ENCODE measurements at regions not wholly inside any gene's neighbourhood (a gene's known extent, or its start where the extent isn't known, plus 50 kb on each side); places are given as distances from the start of the nearest gene placed in this dataset.

DNA sequence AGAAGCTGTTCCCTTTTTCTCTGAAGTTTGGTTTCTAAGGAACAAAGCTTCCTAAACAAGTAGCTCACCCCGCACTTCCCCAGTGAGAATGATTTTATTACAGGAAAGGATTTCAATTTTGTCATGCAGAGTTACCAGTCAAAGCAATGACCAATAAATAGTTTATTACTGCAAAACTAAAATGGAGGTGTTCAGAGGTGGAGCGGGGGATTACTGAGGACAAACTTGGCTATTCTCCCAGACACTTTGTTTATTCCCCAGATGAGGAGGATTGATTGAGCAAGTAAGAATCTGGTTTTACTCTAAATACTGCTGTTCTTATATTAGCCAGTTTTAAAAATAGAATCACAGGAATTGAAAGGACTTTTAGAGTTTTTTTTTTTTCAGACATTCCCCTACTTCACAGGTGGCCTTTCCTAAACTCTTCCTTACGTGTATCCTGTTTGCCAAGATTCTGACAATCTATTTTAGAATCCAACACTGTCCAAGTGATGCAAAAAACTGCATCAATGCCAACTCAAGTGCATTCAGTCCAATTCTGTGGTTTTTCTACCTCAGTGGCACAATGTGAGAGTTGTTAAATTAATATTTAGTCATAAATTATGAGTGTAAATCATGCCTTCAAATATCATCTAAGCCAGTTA is 136.1 kb downstream of the TNFSF18 start:
- H3K4me3 ChIP-seq (ENCODE audit: low read depth, poor library complexity, severe bottlenecking): no peak overlapping the region
- no peak for TF ChIP-seq POLR2A (IDR thresholded peaks at IDR 0.05)
- no peak for TF ChIP-seq CTCF (IDR thresholded peaks at IDR 0.05)
- 36 to 39% methylated on average over 3 of the region's 3 CpGs for WGBS, 2 donors
- no peak for DNase-seq (ENCODE audit: low spot score in 2 of 2)
- intact Hi-C loops (cut with DNase I; ENCODE audit: low total_unique reads): no loop called here

DNA sequence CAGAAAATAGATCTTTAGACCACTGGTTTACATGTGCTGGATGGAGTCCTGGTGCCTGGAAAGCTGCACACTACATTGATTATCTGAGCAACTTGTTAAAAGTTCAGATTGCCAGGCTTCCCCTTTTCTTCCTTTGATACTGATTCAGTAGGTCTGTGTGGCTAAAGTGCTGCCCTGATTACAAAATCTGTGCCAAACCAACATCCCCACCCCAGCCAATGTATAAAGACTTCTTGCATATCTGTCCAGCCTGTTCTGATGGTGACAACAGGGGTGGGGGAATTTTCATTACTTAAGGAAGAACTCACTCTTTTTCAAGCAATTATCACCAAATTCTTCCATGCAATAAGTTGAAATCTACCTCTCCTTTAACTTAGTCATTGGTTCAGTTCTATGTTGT is 135.5 kb downstream of the TNFSF18 start:
- DNase-seq (ENCODE audit: low spot score in 2 of 2): no peak
- TF ChIP-seq CTCF (IDR thresholded peaks at IDR 0.05) (no peak), POLR2A (IDR thresholded peaks at IDR 0.05) (no peak)
- intact Hi-C loops (cut with DNase I; ENCODE audit: low total_unique reads): no loop called here
- H3K4me3 ChIP-seq (ENCODE audit: low read depth, poor library complexity, severe bottlenecking): no peak overlapping the region

DNA sequence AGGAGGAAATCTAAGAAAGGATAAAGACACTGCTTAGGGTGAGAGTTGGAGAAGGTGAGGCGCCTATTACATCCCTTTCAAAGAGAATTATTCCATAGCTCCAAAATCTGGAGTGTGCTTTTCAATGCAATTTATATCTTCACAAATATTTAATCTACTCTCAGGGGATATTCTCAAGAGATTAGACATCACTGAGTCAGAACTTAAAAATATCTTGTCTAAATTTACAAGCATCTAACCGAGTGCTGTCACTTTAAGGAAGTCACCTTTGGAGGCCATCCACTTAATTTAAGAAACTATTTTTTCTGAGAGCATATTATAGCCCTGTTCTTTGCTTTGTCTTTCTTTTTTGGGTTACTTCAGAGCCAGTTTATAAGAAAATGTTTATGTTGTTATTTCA is 134.6 kb downstream of the TNFSF18 start:
- no peak for TF ChIP-seq POLR2A (IDR thresholded peaks at IDR 0.05)
- TF ChIP-seq CTCF (IDR thresholded peaks at IDR 0.05): no peak
- no peak for DNase-seq (ENCODE audit: low spot score in 2 of 2)
- intact Hi-C loops (cut with DNase I; ENCODE audit: low total_unique reads): no loop called here
- H3K4me3 ChIP-seq (ENCODE audit: low read depth, poor library complexity, severe bottlenecking): no peak overlapping the region
- WGBS, 2 donors: 81 to 83% methylated on average over 2 of the region's 2 CpGs

DNA sequence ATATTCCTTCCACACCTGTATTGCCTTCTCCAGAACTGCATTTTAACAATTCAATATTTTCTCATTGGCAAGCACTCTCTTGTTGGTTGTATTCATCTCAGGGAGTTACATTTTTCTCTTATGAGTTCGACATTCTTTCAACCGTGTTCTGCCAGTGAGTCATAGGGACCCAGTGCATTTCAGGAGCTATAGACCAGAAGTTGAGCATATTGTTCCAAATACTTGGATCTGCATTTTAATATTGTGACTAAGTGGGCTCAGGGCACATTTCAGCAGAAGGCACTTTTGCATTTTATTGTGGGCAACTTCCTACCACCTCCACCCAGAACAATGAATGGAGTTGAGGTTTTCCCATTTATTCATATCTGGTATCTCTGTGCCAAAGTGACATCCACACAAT is 132.8 kb downstream of the TNFSF18 start:
- intact Hi-C loops (cut with DNase I; ENCODE audit: low total_unique reads): no loop called here
- WGBS, 2 donors: 17 to 22% methylated on average over 2 of the region's 2 CpGs
- no peak overlapping the region for H3K4me3 ChIP-seq (ENCODE audit: low read depth, poor library complexity, severe bottlenecking)
- no peak for TF ChIP-seq CTCF (IDR thresholded peaks at IDR 0.05)
- TF ChIP-seq POLR2A (IDR thresholded peaks at IDR 0.05): no peak
- no peak for DNase-seq (ENCODE audit: low spot score in 2 of 2)

DNA sequence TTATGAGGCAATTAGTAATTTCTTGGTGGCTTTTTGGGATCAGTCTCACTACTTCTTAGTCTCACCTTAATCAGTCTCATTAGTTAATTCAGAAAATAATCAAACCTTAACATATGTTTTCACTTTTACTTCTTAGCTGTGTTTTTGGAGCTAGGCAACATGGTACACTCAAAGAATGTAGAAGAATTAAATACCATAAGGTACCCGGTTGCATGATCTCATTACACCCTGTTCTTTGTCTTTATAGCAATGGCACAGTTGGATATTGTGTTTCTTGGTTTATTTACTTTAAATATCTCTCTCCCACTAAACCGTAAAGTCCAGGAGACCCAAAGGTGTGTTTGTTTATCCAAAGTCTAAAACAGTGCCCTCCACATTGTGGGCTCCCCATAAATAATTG is 132.3 kb downstream of the TNFSF18 start:
- intact Hi-C loops (cut with DNase I; ENCODE audit: low total_unique reads): no loop called here
- TF ChIP-seq POLR2A (IDR thresholded peaks at IDR 0.05) (no peak), CTCF (IDR thresholded peaks at IDR 0.05) (no peak)
- H3K4me3 ChIP-seq (ENCODE audit: low read depth, poor library complexity, severe bottlenecking): no peak overlapping the region
- 91 to 93% methylated on average over 2 of the region's 2 CpGs for WGBS, 2 donors
- no peak for DNase-seq (ENCODE audit: low spot score in 2 of 2)

GRCh38 chr1:172926070-172926469 is 124.7 kb downstream of the TNFSF18 start:
- 73 to 86% methylated on average over 2 of the region's 2 CpGs for WGBS, 2 donors
- DNase-seq (ENCODE audit: low spot score in 2 of 2): no peak
- no peak overlapping the region for H3K4me3 ChIP-seq (ENCODE audit: low read depth, poor library complexity, severe bottlenecking)
- TF ChIP-seq CTCF (IDR thresholded peaks at IDR 0.05): no peak
- no peak for TF ChIP-seq POLR2A (IDR thresholded peaks at IDR 0.05)
- intact Hi-C loops (cut with DNase I; ENCODE audit: low total_unique reads): no loop called here
